ENCODE measurements at regions not wholly inside any gene's neighbourhood (a gene's known extent, or its start where the extent isn't known, plus 50 kb on each side); places are given as distances from the start of the nearest gene placed in this dataset.

DNA sequence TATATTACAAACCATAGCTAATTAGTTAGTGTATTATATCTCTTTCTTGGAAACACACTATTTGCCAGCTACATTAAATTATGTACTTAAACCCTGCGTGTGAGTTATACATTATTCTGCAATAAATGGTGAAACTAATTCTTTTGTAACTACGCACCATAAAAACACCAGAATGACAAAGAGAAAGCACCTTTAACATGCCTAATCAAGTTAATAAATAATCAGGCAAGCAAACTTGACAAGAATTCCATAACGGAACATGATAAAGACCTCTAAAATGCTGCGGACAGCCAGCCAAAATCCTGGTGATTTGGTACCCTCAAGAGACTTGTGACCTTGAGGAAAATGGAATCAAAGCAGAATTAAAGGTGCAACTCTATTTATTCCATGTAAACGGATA, 375.3 kb upstream of the KITLG start:
- no peak overlapping the region for H3K4me3 ChIP-seq (replicated peaks; ENCODE audit: low read depth, low read length)
- TF ChIP-seq, protein P1, sequence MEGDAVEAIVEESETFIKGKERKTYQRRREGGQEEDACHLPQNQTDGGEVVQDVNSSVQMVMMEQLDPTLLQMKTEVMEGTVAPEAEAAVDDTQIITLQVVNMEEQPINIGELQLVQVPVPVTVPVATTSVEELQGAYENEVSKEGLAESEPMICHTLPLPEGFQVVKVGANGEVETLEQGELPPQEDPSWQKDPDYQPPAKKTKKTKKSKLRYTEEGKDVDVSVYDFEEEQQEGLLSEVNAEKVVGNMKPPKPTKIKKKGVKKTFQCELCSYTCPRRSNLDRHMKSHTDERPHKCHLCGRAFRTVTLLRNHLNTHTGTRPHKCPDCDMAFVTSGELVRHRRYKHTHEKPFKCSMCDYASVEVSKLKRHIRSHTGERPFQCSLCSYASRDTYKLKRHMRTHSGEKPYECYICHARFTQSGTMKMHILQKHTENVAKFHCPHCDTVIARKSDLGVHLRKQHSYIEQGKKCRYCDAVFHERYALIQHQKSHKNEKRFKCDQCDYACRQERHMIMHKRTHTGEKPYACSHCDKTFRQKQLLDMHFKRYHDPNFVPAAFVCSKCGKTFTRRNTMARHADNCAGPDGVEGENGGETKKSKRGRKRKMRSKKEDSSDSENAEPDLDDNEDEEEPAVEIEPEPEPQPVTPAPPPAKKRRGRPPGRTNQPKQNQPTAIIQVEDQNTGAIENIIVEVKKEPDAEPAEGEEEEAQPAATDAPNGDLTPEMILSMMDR (IDR thresholded peaks at IDR 0.05; ENCODE audit: low read length, missing control alignments), result no peak
- DNase-seq (ENCODE audit: low read depth), result no peak

DNA sequence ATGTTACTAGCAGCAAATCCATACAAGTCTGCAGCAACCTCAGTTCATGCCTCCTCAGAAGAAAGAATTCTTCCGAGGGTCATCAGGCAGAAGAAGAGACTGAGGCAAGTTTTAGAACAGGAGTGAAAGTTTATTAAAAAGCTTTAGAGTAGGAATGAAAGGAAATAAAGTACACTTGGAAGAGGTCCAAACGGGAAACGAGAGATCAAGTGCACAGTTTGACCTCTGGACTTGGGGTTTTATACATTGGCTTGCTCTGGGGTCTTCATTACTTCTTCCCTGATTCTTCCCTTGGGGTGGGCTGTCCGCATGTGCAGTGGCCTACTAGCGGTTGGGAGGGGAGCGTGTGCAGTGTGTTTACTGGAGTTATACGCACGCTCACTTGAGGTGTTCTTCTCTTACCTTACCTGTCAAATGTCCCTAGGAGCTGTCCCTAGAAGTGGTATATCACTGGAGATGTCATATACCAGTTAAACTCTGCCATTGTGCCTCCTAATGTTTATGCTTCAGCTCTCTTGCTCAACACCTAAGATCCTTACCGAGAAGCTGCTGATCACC, 372.8 kb upstream of the KITLG start:
- TF ChIP-seq, protein P1 (IDR thresholded peaks at IDR 0.05; ENCODE audit: low read length, missing control alignments), result no peak

DNA sequence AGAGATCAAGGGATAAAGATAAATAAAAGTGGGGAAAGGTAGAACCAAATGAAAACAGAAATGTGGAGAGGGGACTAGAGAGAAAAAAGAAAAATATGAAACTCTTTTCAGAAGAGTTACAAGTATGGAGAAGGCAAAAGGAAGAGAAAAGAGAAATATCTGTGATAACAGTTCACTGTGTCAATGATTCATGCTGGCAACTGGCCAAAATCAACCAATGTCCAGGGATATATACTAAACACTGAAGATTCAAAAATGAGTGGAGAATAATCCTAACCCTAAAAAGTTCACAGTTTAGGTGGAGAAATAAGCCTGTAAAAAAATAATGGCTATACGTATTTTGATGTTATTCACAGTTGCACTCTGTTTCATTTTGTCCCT, 372.3 kb upstream of the KITLG start:
- H3K4me3 ChIP-seq (replicated peaks; ENCODE audit: low read depth, low read length), result no peak overlapping the region
- peak; percentile 55 for DNase-seq (ENCODE audit: low read depth)
- TF ChIP-seq, protein P1 (IDR thresholded peaks at IDR 0.05; ENCODE audit: low read length, missing control alignments), result no peak

More for the DNA sequence above, 372.8 kb upstream of the KITLG start:
- no peak for DNase-seq (ENCODE audit: low read depth)
- no peak overlapping the region for H3K4me3 ChIP-seq (replicated peaks; ENCODE audit: low read depth, low read length)

DNA sequence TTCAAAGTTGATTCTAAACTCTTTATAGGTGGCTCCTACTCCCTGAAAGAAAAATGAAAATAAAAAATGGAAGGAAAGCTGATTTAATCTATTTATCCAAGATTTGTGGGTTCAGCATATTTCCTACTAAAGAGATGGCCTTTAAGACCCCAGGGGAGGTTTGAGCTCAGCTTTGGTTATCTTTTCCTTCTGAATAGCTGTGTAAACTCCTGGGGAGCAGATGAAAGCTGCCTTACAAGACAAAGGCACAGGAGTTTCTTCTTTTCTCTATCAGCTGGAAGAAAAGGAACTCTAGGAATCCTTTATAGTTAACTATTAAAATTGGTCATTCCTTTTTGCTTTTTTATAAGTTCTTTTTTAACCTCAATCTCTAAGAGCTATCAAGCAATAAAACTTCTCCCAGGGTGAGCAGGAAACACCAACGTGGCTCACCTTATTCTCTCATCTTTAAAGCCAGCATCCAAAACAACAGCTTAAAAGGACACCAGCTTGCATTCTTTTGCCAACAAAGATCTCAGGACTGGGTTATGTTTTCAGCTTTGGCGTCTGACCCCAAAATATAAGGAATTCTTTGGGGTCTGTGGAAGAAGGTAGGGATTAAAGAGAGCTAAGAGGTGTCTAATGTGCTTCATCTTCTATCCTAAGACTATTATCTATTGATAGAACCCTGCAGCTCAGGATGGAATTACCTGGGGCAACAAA, 371.7 kb upstream of the KITLG start:
- TF ChIP-seq, protein P1 (IDR thresholded peaks at IDR 0.05; ENCODE audit: low read length, missing control alignments), result no peak
- H3K4me3 ChIP-seq (replicated peaks; ENCODE audit: low read depth, low read length), result no peak overlapping the region
- no peak for DNase-seq (ENCODE audit: low read depth)

DNA sequence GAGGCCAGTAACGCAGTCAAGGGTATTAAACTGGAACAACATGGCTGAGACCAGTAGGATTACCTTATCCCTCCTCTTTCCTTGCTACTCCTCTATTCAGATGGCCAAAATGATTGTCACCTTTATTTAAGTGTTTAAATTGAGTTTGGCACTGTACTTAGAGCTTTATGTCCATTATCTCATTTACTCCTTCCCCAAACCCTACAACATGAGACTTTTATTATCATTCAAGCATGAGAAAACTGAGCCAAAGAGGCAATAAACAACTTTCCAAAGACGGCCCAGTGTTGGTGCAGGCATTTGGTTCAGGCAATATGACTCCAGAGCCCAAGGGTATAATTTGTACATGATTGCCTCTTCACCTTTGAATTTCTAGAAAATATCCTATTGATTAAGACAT, 370.9 kb upstream of the KITLG start:
- TF ChIP-seq, protein P1 (IDR thresholded peaks at IDR 0.05; ENCODE audit: low read length, missing control alignments), result no peak
- H3K4me3 ChIP-seq (replicated peaks; ENCODE audit: low read depth, low read length), result no peak overlapping the region
- no peak for DNase-seq (ENCODE audit: low read depth)

DNA sequence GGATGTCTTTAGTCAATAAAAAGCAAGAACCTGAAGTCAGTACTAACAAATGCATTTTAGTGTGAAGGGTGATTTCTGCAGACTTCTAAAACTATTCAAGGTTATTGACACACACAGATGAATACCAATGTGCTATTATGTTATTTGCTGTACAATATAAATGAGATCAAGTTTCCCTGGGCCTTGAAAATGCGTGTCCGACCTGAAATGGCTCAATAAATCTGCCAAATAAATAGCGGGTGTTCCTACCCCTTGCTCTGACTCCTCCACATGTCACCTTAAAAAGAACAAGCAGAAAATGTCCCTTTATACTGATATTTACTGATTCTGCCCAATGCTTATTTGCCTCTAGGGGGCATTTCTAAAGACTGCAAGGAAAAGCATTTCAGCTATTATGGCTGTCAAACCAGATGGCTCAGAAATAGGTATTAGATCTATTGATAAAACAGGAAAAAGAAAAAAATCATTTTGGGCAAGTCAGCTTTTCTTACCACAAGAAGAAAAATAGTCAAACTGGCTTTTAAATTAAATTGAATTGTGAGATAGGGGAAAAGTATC, 367.3 kb upstream of the KITLG start:
- no peak for DNase-seq (ENCODE audit: low read depth)
- TF ChIP-seq, protein P1 (IDR thresholded peaks at IDR 0.05; ENCODE audit: low read length, missing control alignments), result peak; percentile 4

More for the DNA sequence above, 367.3 kb upstream of the KITLG start:
- H3K4me3 ChIP-seq (replicated peaks; ENCODE audit: low read depth, low read length), result no peak overlapping the region
